Astrocyte of the cerebellum (primary cell): ENCODE measurements at regions not wholly inside any gene's neighbourhood (a gene's known extent, or its start where the extent isn't known, plus 50 kb on each side); places are given as distances from the start of the nearest gene placed in this dataset.

Experiments
- DNase-seq: peaks from one replicate; pipeline ENCODE4 v3.0.0-alpha.2; 2011; ENCODE audit warnings: low read depth
- H3K4me3 ChIP-seq: 2 replicates; pipeline ENCODE4 v1.5.1; 2011; ENCODE audit warnings: mild to moderate bottlenecking, low read depth, low read length, moderate library complexity
- in situ Hi-C: cut with HindIII; loops from 2 replicates; pipeline ENCODE4 v1.10.0; 2017; ENCODE audit warnings: low sequenced_read_pairs
- TF ChIP-seq, protein P1 (sequence below): IDR thresholded peaks from 2 replicates; pipeline ENCODE4 v1.5.1; 2012; ENCODE audit warnings: low read length, low read depth, moderate library complexity, mild to moderate bottlenecking; ENCODE audit errors: missing control alignments

GRCh38 chr1:219039017-219039681 is 134.5 kb upstream of the LYPLAL1 start:
- in situ Hi-C loops: no loop called here
- no peak overlapping the region for H3K4me3 ChIP-seq
- TF ChIP-seq, protein P1, sequence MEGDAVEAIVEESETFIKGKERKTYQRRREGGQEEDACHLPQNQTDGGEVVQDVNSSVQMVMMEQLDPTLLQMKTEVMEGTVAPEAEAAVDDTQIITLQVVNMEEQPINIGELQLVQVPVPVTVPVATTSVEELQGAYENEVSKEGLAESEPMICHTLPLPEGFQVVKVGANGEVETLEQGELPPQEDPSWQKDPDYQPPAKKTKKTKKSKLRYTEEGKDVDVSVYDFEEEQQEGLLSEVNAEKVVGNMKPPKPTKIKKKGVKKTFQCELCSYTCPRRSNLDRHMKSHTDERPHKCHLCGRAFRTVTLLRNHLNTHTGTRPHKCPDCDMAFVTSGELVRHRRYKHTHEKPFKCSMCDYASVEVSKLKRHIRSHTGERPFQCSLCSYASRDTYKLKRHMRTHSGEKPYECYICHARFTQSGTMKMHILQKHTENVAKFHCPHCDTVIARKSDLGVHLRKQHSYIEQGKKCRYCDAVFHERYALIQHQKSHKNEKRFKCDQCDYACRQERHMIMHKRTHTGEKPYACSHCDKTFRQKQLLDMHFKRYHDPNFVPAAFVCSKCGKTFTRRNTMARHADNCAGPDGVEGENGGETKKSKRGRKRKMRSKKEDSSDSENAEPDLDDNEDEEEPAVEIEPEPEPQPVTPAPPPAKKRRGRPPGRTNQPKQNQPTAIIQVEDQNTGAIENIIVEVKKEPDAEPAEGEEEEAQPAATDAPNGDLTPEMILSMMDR: no peak
- DNase-seq: no peak

- TF ChIP-seq, protein P1: no peak
- in situ Hi-C loops: no loop called here
- no peak overlapping the region for H3K4me3 ChIP-seq
- DNase-seq: no peak
Measured at GRCh38 chr1:219039682-219040154, 134.0 kb upstream of the LYPLAL1 start.

GRCh38 chr1:219040291-219040690 is 133.4 kb upstream of the LYPLAL1 start:
- DNase-seq: no peak
- no peak overlapping the region for H3K4me3 ChIP-seq
- TF ChIP-seq, protein P1: no peak
- in situ Hi-C loops: no loop called here

- DNase-seq: no peak
- H3K4me3 ChIP-seq: no peak overlapping the region
- in situ Hi-C loops: no loop called here
Measured at GRCh38 chr1:219041141-219041540, 132.5 kb upstream of the LYPLAL1 start.

GRCh38 chr1:219041818-219042217 is 131.9 kb upstream of the LYPLAL1 start:
- TF ChIP-seq, protein P1: no peak
- no peak overlapping the region for H3K4me3 ChIP-seq
- no peak for DNase-seq
- in situ Hi-C loops: no loop called here

More at GRCh38 chr1:219041141-219041540, 132.5 kb upstream of the LYPLAL1 start:
- TF ChIP-seq, protein P1: no peak

DNA sequence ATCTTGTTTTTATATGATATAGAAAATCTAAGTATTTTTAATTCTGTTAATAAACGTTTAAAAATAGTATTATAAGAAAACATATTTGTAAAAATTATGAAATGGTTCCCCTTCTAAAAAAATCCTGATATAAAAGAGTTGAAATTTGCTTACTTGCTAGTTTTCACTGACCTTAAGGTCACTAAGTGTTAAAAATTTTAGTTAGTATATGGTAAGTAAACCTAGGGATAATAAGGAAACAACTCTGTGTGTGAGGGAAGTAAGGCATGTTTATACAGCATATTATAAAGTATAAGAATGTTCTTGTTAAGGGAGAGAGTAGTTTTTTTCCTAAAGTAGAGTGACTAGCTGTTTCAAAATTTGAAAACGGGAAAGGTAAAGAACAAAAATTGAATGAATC is 130.9 kb upstream of the LYPLAL1 start:
- TF ChIP-seq, protein P1: no peak
- no peak overlapping the region for H3K4me3 ChIP-seq
- in situ Hi-C loops: no loop called here
- no peak for DNase-seq
